ENCODE measurements at regions not wholly inside any gene's neighbourhood (a gene's known extent, or its start where the extent isn't known, plus 50 kb on each side); places are given as distances from the start of the nearest gene placed in this dataset.

GRCh38 chr22:49294656-49295464, 532.8 kb downstream of the BRD1 start:
- TF ChIP-seq EZH2phosphoT487 (IDR thresholded peaks at IDR 0.05; ENCODE audit: borderline replicate concordance) = no peak
- no peak for TF ChIP-seq CTCF (conservative IDR thresholded peaks at IDR 0.05; ENCODE audit: low read length)
